GM12878 (cell line): ENCODE measurements at regions not wholly inside any gene's neighbourhood (a gene's known extent, or its start where the extent isn't known, plus 50 kb on each side); places are given as distances from the start of the nearest gene placed in this dataset.

Experiments
- ATAC-seq: fragments of 200-7000 bp; cut with Tn5 transposase; 3 replicates; pipeline ENCODE4 v1.9.1; 2020; ENCODE audit warnings: mild to moderate bottlenecking, moderate library complexity
- BruUV-seq: library from RNA; stranded (reverse); fragments of 400-500 nt; replicated peaks from 2 replicates; lab custom pipeline; 2021; lab: Mats Ljungman, UMichigan
- CTCF ChIA-PET: fragments of 300-600 bp; sonication (Branson Sonifier 250); formaldehyde crosslinking; extraction: SDS; loops from one replicate; lab custom pipeline; 2021; ENCODE audit warnings: inconsistent platforms; lab: Yijun Ruan, JAX
- POLR2A ChIA-PET: fragments of 350-600 bp; formaldehyde crosslinking; extraction: SDS; loops from one replicate; lab custom pipeline; 2021; ENCODE audit warnings: inconsistent platforms; lab: Charles Lee
- RAD21 ChIA-PET: fragments of 300-600 bp; sonication (Branson Sonifier 250); formaldehyde crosslinking; loops from one replicate; lab custom pipeline; 2023; ENCODE audit warnings: antibody characterized with exemption; ENCODE audit not compliant: unreplicated experiment; lab: Charles Lee
- SMC1A ChIA-PET: fragments of 300-600 bp; sonication (Branson Sonifier 250); formaldehyde crosslinking; loops from one replicate; lab custom pipeline; 2023; ENCODE audit not compliant: unreplicated experiment, uncharacterized antibody; lab: Charles Lee
- DNase-seq: peaks from one replicate; pipeline ENCODE4 v3.0.0-alpha.2; 2011; ENCODE audit warnings: low read depth, low spot score
- FAIRE-seq: peaks from 3 replicates; lab custom pipeline; 2011; peaks lifted over from hg19 to GRCh38; lab: Jason Lieb, UNC
- H2AFZ ChIP-seq: 2 replicates; pipeline ENCODE4 v1.6.0; 2011; ENCODE audit warnings: low read depth, low read length, control low read depth; ENCODE audit not compliant: control insufficient read depth
- H3K27ac ChIP-seq: 2 replicates; pipeline ENCODE4 v1.5.1; 2011; ENCODE audit warnings: control low read depth; ENCODE audit not compliant: control insufficient read depth, insufficient read depth
- H3K27me3 ChIP-seq, 2 experiments: replicated peaks in 1 of 2; 2 replicates each; pipeline versions ENCODE4 v1.6.0 to v1.6.1; 2011; ENCODE audit warnings: low read length in 1 of 2; ENCODE audit not compliant: control insufficient read depth in 2 of 2, insufficient read depth in 2 of 2
- H3K36me3 ChIP-seq, 2 experiments: 2 replicates each; pipeline ENCODE4 v1.5.1; 2011; ENCODE audit warnings: low read length in 1 of 2; ENCODE audit not compliant: control insufficient read depth in 2 of 2, insufficient read depth in 2 of 2
- H3K4me1 ChIP-seq: 2 replicates; pipeline ENCODE4 v1.6.1; 2011; ENCODE audit warnings: mild to moderate bottlenecking, low read length, moderate library complexity, mixed read lengths; ENCODE audit not compliant: control insufficient read depth, insufficient read depth
- H3K4me2 ChIP-seq: 2 replicates; pipeline ENCODE4 v1.6.0; 2011; ENCODE audit warnings: control low read depth; ENCODE audit not compliant: control insufficient read depth, insufficient read depth
- H3K4me3 ChIP-seq: fragments of 200-600 bp; sonication (generic); 2 replicates; pipeline ENCODE4 v1.5.1; 2016
- H3K79me2 ChIP-seq: 2 replicates; pipeline ENCODE4 v1.6.0; 2011; ENCODE audit warnings: low read length; ENCODE audit not compliant: control insufficient read depth, insufficient read depth
- H3K9ac ChIP-seq: 2 replicates; pipeline ENCODE4 v1.8.0; 2011; ENCODE audit warnings: low read length, control low read depth, mixed read lengths; ENCODE audit not compliant: control insufficient read depth, insufficient read depth
- H3K9me3 ChIP-seq: replicated peaks from 3 replicates; pipeline ENCODE4 v1.5.1; 2011; ENCODE audit warnings: mild to moderate bottlenecking, low read length; ENCODE audit not compliant: control insufficient read depth, insufficient read depth
- H4K20me1 ChIP-seq: 2 replicates; pipeline ENCODE4 v1.6.0; 2011; ENCODE audit not compliant: control insufficient read depth, insufficient read depth
- ESRRA ChIP-seq: IDR thresholded peaks from 2 replicates; pipeline ENCODE4 v1.6.1; 2012; ENCODE audit warnings: mild to moderate bottlenecking, low read length, improper control_type of control experiment
- JUND ChIP-seq: IDR thresholded peaks from 2 replicates; pipeline ENCODE4 v1.6.1; 2012; ENCODE audit warnings: low read depth, mild to moderate bottlenecking, low read length, improper control_type of control experiment, moderate library complexity
- PAX8 ChIP-seq: fragments of 450-650 bp; IDR thresholded peaks from 2 replicates; pipeline ENCODE4 v1.6.1; 2017; ENCODE audit warnings: mild to moderate bottlenecking, moderate library complexity
- RELA ChIP-seq: fragments of 450-650 bp; IDR thresholded peaks from 2 replicates; pipeline ENCODE4 v1.8.0; 2014; ENCODE audit warnings: borderline replicate concordance; ENCODE audit not compliant: partially characterized antibody
- SP1 ChIP-seq: IDR thresholded peaks from one replicate; pipeline ENCODE4 v1.6.1; 2011; ENCODE audit warnings: low read depth, low read length
- SPI1 ChIP-seq: IDR thresholded peaks from 2 replicates; pipeline ENCODE4 v1.6.1; 2011; ENCODE audit warnings: low read depth, mild to moderate bottlenecking, low read length, moderate library complexity, borderline replicate concordance; ENCODE audit not compliant: insufficient read depth
- WGBS: methylation state at CpG from one replicate; pipeline ENCODE4 v1.1.6; 2016; ENCODE audit warnings: low lambda C conversion rate; ENCODE audit not compliant: insufficient replicate concordance, insufficient coverage; ENCODE audit errors: missing lambda C conversion rate; 5-methylcytosine and 5-hydroxymethylcytosine counted together
- in situ Hi-C: fragments of 300-500 bp; cut with MboI; formaldehyde crosslinking; loops from 9 replicates; pipeline ENCODE4 v1.14.3; 2018; ENCODE audit warnings: mixed read lengths
- intact Hi-C: fragments of 100-400 bp; cut with micrococcal nuclease; formaldehyde crosslinking; loops from one replicate; pipeline ENCODE4 v1.14.2; 2022; ENCODE audit not compliant: unreplicated experiment
- TF ChIP-seq, protein P1 (sequence below): IDR thresholded peaks from 2 replicates; pipeline ENCODE4 v1.6.1; 2011; ENCODE audit warnings: borderline replicate concordance, low read depth, mild to moderate bottlenecking, moderate library complexity, low read length; ENCODE audit not compliant: insufficient read depth, poor library complexity, severe bottlenecking
- TF ChIP-seq, protein P2 (sequence below): fragments of 450-650 bp; IDR thresholded peaks from 2 replicates; pipeline ENCODE4 v1.6.1; 2017; ENCODE audit warnings: mild to moderate bottlenecking, low read depth, inconsistent platforms; ENCODE audit not compliant: poor library complexity, severe bottlenecking

DNA sequence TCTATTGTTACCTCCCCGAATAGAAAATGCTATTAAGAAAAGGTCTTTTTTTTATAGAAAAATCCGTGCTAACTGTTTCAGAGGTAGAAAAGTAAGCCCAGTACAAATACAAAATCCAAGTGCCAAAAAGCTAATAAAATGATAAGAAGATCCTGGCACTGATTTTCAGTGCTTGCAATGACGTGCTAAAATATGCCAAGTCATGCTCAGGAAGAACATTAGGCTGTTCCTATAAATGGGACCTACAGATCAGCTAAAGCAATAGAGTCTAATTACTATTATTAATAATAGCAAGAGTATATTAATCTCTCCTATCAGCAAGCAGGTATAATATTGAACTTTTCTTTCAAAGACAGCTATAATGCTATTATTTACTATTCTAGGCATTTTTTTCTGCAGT lies 305.8 kb downstream of the PPARGC1A start:
- TF ChIP-seq ESRRA (no peak), PAX8 (no peak), SP1 (no peak), SPI1 (no peak), RELA (no peak), JUND (no peak)
- TF ChIP-seq, protein P1, sequence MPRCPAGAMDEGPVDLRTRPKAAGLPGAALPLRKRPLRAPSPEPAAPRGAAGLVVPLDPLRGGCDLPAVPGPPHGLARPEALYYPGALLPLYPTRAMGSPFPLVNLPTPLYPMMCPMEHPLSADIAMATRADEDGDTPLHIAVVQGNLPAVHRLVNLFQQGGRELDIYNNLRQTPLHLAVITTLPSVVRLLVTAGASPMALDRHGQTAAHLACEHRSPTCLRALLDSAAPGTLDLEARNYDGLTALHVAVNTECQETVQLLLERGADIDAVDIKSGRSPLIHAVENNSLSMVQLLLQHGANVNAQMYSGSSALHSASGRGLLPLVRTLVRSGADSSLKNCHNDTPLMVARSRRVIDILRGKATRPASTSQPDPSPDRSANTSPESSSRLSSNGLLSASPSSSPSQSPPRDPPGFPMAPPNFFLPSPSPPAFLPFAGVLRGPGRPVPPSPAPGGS: no peak
- TF ChIP-seq, protein P2, sequence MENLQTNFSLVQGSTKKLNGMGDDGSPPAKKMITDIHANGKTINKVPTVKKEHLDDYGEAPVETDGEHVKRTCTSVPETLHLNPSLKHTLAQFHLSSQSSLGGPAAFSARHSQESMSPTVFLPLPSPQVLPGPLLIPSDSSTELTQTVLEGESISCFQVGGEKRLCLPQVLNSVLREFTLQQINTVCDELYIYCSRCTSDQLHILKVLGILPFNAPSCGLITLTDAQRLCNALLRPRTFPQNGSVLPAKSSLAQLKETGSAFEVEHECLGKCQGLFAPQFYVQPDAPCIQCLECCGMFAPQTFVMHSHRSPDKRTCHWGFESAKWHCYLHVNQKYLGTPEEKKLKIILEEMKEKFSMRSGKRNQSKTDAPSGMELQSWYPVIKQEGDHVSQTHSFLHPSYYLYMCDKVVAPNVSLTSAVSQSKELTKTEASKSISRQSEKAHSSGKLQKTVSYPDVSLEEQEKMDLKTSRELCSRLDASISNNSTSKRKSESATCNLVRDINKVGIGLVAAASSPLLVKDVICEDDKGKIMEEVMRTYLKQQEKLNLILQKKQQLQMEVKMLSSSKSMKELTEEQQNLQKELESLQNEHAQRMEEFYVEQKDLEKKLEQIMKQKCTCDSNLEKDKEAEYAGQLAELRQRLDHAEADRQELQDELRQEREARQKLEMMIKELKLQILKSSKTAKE: no peak
- TF ChIP-seq, all 136 proteins: peak for 0
- FAIRE-seq (no peak), DNase-seq (no peak)

More for the DNA sequence above, 305.8 kb downstream of the PPARGC1A start:
- H4K20me1 ChIP-seq: no peaks in the 10 kb centered on the region
- no peaks in the 10 kb centered on the region for H3K36me3 ChIP-seq
- ChIA-PET RAD21 (no interaction called here), SMC1A (no interaction called here), CTCF (interaction anchor here (1.1 to 1.3 kb wide), 3 partner anchors 14 to 448 kb away, joined by 3 read pairs; no protein-coding TSS in a partner anchor), POLR2A (no interaction called here)
- intact Hi-C loops (no loop called here), in situ Hi-C loops (no loop called here)
- no TSS peak for BruUV-seq
- H3K79me2 ChIP-seq: no peaks in the 10 kb centered on the region
- no peak overlapping the region for H3K4me2 ChIP-seq
- WGBS: 0% methylated on average over 3 of the region's 3 CpGs
- H3K4me3 ChIP-seq: no peak overlapping the region
- no peak for ATAC-seq
- no peak overlapping the region for H3K9ac ChIP-seq
- no peaks in the 10 kb centered on the region for H3K27me3 ChIP-seq
- H3K4me1 ChIP-seq: no peaks in the 10 kb centered on the region
- H2AFZ ChIP-seq: no peak overlapping the region
- H3K9me3 ChIP-seq: no peaks in the 10 kb centered on the region
- no peak overlapping the region for H3K27ac ChIP-seq
